ENCODE measurements at regions not wholly inside any gene's neighbourhood (a gene's known extent, or its start where the extent isn't known, plus 50 kb on each side); places are given as distances from the start of the nearest gene placed in this dataset.
"Not testable (repeated sequence)": the region's sequence is repeated elsewhere in the genome, so short reads cannot be mapped to it uniquely, and the experiment has no call there.

GRCh38 chr3:35241236-35241635, 398.1 kb upstream of the ARPP21 start:
- no peak for DNase-seq (ENCODE audit: low read depth)
- TF ChIP-seq CTCF (IDR thresholded peaks at IDR 0.05; ENCODE audit: insufficient read depth, low read length, poor library complexity, severe bottlenecking), result no peak
- Histone ChIP-seq H3K27me3 (ENCODE audit: control insufficient read depth, insufficient read depth, low read length) (no peaks in the 10 kb centered on the region), H3K36me3 (ENCODE audit: control insufficient read depth, insufficient read depth, low read length) (no peaks in the 10 kb centered on the region), H3K4me3 (ENCODE audit: low read depth, low read length) (no peak overlapping the region)

- Histone ChIP-seq H3K36me3 (ENCODE audit: control insufficient read depth, insufficient read depth, low read length) (no peaks in the 10 kb centered on the region), H3K27me3 (ENCODE audit: control insufficient read depth, insufficient read depth, low read length) (no peaks in the 10 kb centered on the region), H3K4me3 (ENCODE audit: low read depth, low read length) (no peak overlapping the region)
- DNase-seq (ENCODE audit: low read depth), result no peak
- TF ChIP-seq CTCF (IDR thresholded peaks at IDR 0.05; ENCODE audit: insufficient read depth, low read length, poor library complexity, severe bottlenecking), result no peak
Measured at GRCh38 chr3:35254917-35255316, 384.4 kb upstream of the ARPP21 start.

GRCh38 chr3:35257641-35258040, 381.7 kb upstream of the ARPP21 start:
- H3K36me3 ChIP-seq (ENCODE audit: control insufficient read depth, insufficient read depth, low read length), result no peaks in the 10 kb centered on the region
- TF ChIP-seq CTCF (IDR thresholded peaks at IDR 0.05; ENCODE audit: insufficient read depth, low read length, poor library complexity, severe bottlenecking), result no peak
- no peaks in the 10 kb centered on the region for H3K27me3 ChIP-seq (ENCODE audit: control insufficient read depth, insufficient read depth, low read length)
- DNase-seq (ENCODE audit: low read depth), result no peak
- no peak overlapping the region for H3K4me3 ChIP-seq (ENCODE audit: low read depth, low read length)

- no peak for DNase-seq (ENCODE audit: low read depth)
- Histone ChIP-seq H3K27me3 (ENCODE audit: control insufficient read depth, insufficient read depth, low read length) (no peaks in the 10 kb centered on the region), H3K36me3 (ENCODE audit: control insufficient read depth, insufficient read depth, low read length) (no peaks in the 10 kb centered on the region), H3K4me3 (ENCODE audit: low read depth, low read length) (no peak overlapping the region)
- no peak for TF ChIP-seq CTCF (IDR thresholded peaks at IDR 0.05; ENCODE audit: insufficient read depth, low read length, poor library complexity, severe bottlenecking)
Measured at GRCh38 chr3:35262406-35262805, 376.9 kb upstream of the ARPP21 start.

- no peaks in the 10 kb centered on the region for H3K36me3 ChIP-seq (ENCODE audit: control insufficient read depth, insufficient read depth, low read length)
- no peak for TF ChIP-seq CTCF (IDR thresholded peaks at IDR 0.05; ENCODE audit: insufficient read depth, low read length, poor library complexity, severe bottlenecking)
- H3K27me3 ChIP-seq (ENCODE audit: control insufficient read depth, insufficient read depth, low read length), result no peaks in the 10 kb centered on the region
- H3K4me3 ChIP-seq (ENCODE audit: low read depth, low read length), result no peak overlapping the region
- no peak for DNase-seq (ENCODE audit: low read depth)
Measured at GRCh38 chr3:35263477-35263876, 375.8 kb upstream of the ARPP21 start.

GRCh38 chr3:35266065-35266464, 373.3 kb upstream of the ARPP21 start:
- not testable (repeated sequence) for H3K4me3 ChIP-seq (ENCODE audit: low read depth, low read length); H3K36me3 ChIP-seq (ENCODE audit: control insufficient read depth, insufficient read depth, low read length); H3K27me3 ChIP-seq (ENCODE audit: control insufficient read depth, insufficient read depth, low read length); DNase-seq (ENCODE audit: low read depth)
